GM06990 (cell line): ENCODE measurements at regions not wholly inside any gene's neighbourhood (a gene's known extent, or its start where the extent isn't known, plus 50 kb on each side); places are given as distances from the start of the nearest gene placed in this dataset.
"Not testable (repeated sequence)": the region's sequence is repeated elsewhere in the genome, so short reads cannot be mapped to it uniquely, and the experiment has no call there.

ENCODE experiments used
- DNase-seq: peaks from one replicate; pipeline ENCODE4 v3.0.0-alpha.2; 2011; ENCODE audit not compliant: insufficient read length; ENCODE audit errors: extremely low read depth
- H3K27me3 ChIP-seq: replicated peaks from 2 replicates; pipeline ENCODE4 v1.6.0; 2011; ENCODE audit warnings: low read length; ENCODE audit not compliant: control insufficient read depth, insufficient read depth
- H3K36me3 ChIP-seq: 2 replicates; pipeline ENCODE4 v1.5.1; 2011; ENCODE audit warnings: low read length; ENCODE audit not compliant: control insufficient read depth, insufficient read depth
- H3K4me3 ChIP-seq: replicated peaks from 2 replicates; pipeline ENCODE4 v1.5.1; 2011; ENCODE audit warnings: low read depth, mild to moderate bottlenecking, control low read depth, low read length
- TF ChIP-seq, protein P1 (sequence below): IDR thresholded peaks from 2 replicates; pipeline ENCODE4 v1.5.1; 2011; ENCODE audit warnings: low read length, control low read depth, mild to moderate bottlenecking, inconsistent platforms; ENCODE audit not compliant: insufficient read depth, poor library complexity, severe bottlenecking

DNA sequence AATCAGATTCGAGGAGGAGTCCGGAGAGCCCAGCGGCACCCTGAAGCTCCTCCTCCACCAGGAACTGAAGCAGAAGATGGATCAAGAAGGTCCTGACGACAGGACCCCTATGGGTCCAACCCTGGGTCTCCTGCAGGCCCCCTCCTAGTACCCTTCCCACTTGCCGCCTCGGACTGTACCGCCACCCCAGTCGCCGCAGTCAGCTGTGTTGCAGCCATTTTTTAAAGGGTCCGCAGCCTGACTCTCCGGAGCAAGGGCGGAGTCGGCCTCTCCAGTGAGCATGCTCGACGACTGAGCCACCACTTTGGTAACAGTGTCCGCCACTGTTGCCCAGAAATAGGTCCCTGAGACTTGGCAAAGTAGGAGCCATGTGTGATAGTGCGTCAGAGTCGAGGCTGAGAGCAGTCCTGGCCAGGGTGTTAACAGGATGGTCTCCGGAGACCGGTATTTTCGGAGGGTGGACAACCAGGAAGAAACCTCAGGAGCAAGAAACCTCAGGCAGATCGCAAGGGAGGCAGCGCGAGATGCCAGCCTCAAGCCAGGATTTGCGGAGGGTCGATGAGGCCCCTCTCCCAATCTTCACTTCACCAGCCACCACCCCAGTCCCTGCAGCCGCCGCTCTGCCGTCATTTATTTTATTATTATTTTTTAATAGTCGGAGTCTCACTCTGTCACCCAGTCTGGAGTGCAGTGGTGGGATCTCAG lies 294.6 kb upstream of the ZNF337 start:
- TF ChIP-seq, protein P1, sequence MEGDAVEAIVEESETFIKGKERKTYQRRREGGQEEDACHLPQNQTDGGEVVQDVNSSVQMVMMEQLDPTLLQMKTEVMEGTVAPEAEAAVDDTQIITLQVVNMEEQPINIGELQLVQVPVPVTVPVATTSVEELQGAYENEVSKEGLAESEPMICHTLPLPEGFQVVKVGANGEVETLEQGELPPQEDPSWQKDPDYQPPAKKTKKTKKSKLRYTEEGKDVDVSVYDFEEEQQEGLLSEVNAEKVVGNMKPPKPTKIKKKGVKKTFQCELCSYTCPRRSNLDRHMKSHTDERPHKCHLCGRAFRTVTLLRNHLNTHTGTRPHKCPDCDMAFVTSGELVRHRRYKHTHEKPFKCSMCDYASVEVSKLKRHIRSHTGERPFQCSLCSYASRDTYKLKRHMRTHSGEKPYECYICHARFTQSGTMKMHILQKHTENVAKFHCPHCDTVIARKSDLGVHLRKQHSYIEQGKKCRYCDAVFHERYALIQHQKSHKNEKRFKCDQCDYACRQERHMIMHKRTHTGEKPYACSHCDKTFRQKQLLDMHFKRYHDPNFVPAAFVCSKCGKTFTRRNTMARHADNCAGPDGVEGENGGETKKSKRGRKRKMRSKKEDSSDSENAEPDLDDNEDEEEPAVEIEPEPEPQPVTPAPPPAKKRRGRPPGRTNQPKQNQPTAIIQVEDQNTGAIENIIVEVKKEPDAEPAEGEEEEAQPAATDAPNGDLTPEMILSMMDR: no peak
- no peak for DNase-seq
- Histone ChIP-seq H3K36me3 (no peaks in the 10 kb centered on the region), H3K27me3 (no peaks in the 10 kb centered on the region), H3K4me3 (no peak overlapping the region)

DNA sequence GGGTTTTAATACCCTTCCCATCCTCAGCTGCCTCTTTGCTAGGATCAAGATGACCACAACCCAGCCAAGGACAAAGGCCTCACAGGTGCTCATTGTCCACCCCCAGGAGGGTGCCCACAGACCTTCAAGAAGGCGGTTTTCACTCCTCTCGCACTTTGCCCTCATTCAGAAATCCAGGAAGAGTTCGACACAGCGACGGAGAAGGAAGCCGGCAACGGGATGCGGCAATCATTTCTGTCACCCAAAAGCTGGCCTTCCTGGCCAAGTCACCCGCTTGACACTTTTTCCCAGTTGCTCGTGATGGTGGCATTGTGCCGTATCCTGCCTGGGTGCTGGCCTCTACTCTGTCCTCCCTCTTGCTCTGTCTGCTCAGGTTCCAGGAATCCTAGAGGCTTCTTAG lies 293.0 kb upstream of the ZNF337 start:
- H3K27me3 ChIP-seq, H3K36me3 ChIP-seq, DNase-seq, H3K4me3 ChIP-seq: not testable (repeated sequence)

DNA sequence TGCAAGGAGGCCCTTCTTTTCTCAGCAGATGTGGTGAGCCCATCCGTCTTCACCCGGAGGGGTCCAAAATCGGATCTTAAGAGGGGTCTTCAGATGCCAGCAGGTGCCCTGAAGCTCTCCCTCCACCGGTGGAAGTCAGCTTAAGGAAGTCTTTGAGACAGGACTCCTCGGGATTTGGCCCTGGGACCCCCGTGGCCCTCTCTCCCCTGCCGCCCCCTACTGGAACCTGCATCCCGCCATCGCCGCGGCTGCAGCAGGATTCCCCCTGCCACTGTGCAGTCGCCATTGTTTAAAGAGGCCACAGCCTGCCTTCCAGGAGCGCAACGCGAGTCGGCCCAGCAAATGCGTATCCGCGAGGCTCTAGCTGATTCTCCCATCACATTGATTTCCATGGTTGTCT lies 292.5 kb upstream of the ZNF337 start:
- Histone ChIP-seq H3K36me3 (no peaks in the 10 kb centered on the region), H3K4me3 (no peak overlapping the region), H3K27me3 (no peaks in the 10 kb centered on the region)
- TF ChIP-seq, protein P1: no peak
- no peak for DNase-seq

DNA sequence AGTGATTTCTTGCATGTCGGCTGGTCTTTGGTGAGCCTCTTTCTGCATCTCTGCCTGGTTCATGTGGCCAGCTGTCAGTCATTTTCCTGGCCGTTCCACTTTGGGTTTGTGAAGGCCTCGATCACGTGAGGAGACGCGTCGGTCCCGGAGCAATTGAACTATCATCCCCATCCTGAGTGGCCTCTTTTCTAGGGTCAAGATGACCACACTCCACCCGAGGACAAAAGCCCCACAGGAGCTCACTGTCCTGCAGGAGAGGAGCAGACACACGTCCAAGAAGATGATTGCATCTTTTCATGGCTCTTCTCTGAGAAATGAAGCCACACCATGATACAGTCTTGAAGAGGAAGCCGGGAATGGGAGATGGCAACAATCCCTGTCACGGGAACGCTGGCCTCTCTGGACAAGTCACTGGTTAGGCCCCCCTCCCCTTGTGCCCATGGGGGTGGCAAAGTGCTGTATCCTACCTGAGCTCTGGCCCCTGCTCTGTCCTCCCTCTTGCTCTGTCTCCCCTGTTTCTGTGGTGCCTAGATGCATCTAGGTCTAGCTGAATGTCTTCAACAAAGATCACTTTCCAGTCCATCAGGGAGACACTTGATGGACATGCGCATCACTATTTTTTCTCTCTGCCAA lies 291.4 kb upstream of the ZNF337 start:
- H3K4me3 ChIP-seq, DNase-seq, H3K36me3 ChIP-seq, H3K27me3 ChIP-seq: not testable (repeated sequence)

DNA sequence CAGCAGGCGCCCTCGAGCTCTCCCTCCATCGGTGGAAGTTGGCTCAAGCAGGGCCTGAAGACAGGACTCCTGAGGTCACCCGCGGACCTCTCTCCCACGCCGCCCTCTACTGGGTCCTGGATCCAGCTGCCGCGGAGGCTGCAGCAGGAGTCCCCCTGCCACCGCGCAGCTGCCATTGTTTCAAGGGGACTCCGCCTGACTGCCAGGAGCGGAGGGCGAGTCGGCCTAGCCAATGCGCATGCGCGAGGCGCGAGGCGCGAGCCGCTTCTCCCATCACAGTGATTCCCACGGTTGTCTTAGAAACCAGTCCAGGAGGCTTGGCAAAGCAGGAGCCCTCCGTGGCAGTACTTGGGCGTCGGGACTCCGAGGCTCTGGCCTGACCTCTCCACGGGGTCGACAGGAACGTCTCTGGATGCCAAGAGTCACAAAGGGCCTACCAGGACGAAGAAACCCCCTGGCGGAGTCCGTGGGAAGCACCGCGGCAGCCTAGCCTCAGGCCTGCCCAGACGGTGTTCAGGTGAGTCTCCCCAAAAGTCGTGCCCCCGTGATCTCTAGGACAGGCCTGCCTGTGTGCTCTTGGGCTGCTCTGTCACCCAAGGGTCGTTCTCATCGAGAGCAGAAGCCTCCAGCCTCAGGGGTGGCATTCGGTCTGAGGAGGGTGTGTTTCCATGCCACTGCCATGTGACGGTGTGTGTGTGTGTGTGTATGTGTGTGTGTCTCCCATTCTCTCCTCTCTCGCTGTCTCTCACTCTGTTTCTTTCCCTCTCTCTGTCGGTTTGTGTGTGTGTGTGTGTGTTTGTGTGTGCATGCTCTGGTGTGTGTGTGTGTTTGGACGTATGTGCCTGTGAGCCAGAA lies 290.6 kb upstream of the ZNF337 start:
- H3K36me3 ChIP-seq: no peaks in the 10 kb centered on the region
- H3K4me3 ChIP-seq: peak overlapping the region; percentile 46
- peak; percentile 82 for DNase-seq
- no peaks in the 10 kb centered on the region for H3K27me3 ChIP-seq
- TF ChIP-seq, protein P1: peak; percentile 52

DNA sequence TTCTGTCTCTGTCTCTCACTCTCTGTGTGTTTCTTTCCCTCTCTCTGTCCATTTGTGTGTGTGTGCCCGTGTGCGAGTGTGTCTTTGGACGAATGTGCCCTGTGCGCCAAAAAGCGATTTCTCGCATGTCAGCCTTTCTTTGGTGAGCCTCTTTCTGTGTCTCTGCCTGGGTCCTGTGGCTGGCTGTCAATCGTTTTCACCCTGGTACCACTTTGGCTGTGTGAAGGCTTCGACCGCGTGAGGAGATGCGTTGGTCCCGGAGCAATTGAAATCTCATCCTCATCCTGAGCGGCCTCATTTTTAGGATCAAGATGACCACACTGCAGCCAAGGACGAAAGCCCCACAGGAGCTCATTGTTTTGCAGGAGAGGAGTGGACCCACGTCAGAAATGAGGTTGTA lies 288.9 kb upstream of the ZNF337 start:
- DNase-seq: no peak
- Histone ChIP-seq H3K36me3 (no peaks in the 10 kb centered on the region), H3K4me3 (no peak overlapping the region), H3K27me3 (no peaks in the 10 kb centered on the region)
- TF ChIP-seq, protein P1: no peak
